ENCODE measurements at regions not wholly inside any gene's neighbourhood (a gene's known extent, or its start where the extent isn't known, plus 50 kb on each side); places are given as distances from the start of the nearest gene placed in this dataset.

- no peak overlapping the region for H2BK12ac ChIP-seq (ENCODE audit: insufficient read length, low read depth, low read length)
- H3K4me3 Mint-ChIP-seq: no peak overlapping the region
- DNase-seq: no peak
- H4K91ac ChIP-seq (ENCODE audit: insufficient read length, low read depth, low read length): no peak overlapping the region
- H3K14ac ChIP-seq (ENCODE audit: insufficient read depth, low read length): no peak overlapping the region
- no peaks in the 10 kb centered on the region for H3K9me3 ChIP-seq (ENCODE audit: control insufficient read depth, low read depth, low read length)
- no peak overlapping the region for H2AK5ac ChIP-seq (ENCODE audit: insufficient read length, low read length)
- no peak overlapping the region for H3T11ph ChIP-seq (ENCODE audit: low read length)
- H3K27ac ChIP-seq (ENCODE audit: insufficient read length, low read depth, low read length): no peak overlapping the region
- H3K9ac ChIP-seq (ENCODE audit: extremely low read depth, insufficient read length, low read length): no peak overlapping the region
- H3K4me2 ChIP-seq (ENCODE audit: insufficient read depth, insufficient read length, low read length): no peak overlapping the region
- WGBS (ENCODE audit: extremely low coverage, insufficient read length, low lambda C conversion rate): no CpG with 5 or more reads among the region's 6 CpGs
- no peaks in the 10 kb centered on the region for H3K27me3 ChIP-seq (ENCODE audit: insufficient read depth, low read length)
- H3K27ac Mint-ChIP-seq: no peak overlapping the region; a peak in 1 of 7 replicates
- H3K4ac ChIP-seq (ENCODE audit: low read depth, low read length): no peak overlapping the region
- peaks cover 0 to 2% (median 0%) of the 10 kb centered on the region in 3 experiments; a peak in 1 of 7 replicates for H3K36me3 Mint-ChIP-seq (ENCODE audit: insufficient read depth in 1 of 3, low read depth in 3 of 3)
- H3K79me1 ChIP-seq (ENCODE audit: insufficient read depth, low read depth, low read length, poor library complexity, severe bottlenecking): no peaks in the 10 kb centered on the region
- peaks cover 0 to 6% of the 10 kb centered on the region in 2 experiments; a peak in 3 of 4 replicates for H3K4me1 Mint-ChIP-seq
- H3K23ac ChIP-seq (ENCODE audit: insufficient read length, low read depth, low read length): no peak overlapping the region
- H3K56ac ChIP-seq (ENCODE audit: insufficient read length, low read depth, low read length): no peak overlapping the region
- H2BK5ac ChIP-seq (ENCODE audit: insufficient read length, low read length): no peak overlapping the region
- no peak overlapping the region for H4K8ac ChIP-seq (replicated peaks; ENCODE audit: insufficient read length, low read depth, low read length)
- no peak overlapping the region for H2BK120ac ChIP-seq (ENCODE audit: low read depth, low read length, poor library complexity, severe bottlenecking)
- H2AFZ ChIP-seq (ENCODE audit: low read length): no peak overlapping the region
- no peaks in the 10 kb centered on the region for H3K23me2 ChIP-seq (ENCODE audit: insufficient read length, low read depth, low read length, poor library complexity, severe bottlenecking)
- no peak overlapping the region for H2BK15ac ChIP-seq (ENCODE audit: low read depth, low read length)
- no peaks in the 10 kb centered on the region; the same call in 1 of the 2 replicates for H3K27me3 Mint-ChIP-seq (ENCODE audit: low read depth)
- no peaks in the 10 kb centered on the region for H3K4me1 ChIP-seq (ENCODE audit: insufficient read depth, low read length)
- peaks cover 0 to under 1% of the 10 kb centered on the region in 2 experiments; a peak in 1 of 5 replicates for H3K9me3 Mint-ChIP-seq
- no peaks in the 10 kb centered on the region for H4K20me1 ChIP-seq (ENCODE audit: control insufficient read depth, insufficient read depth, insufficient read length)
- TF ChIP-seq, protein P1, sequence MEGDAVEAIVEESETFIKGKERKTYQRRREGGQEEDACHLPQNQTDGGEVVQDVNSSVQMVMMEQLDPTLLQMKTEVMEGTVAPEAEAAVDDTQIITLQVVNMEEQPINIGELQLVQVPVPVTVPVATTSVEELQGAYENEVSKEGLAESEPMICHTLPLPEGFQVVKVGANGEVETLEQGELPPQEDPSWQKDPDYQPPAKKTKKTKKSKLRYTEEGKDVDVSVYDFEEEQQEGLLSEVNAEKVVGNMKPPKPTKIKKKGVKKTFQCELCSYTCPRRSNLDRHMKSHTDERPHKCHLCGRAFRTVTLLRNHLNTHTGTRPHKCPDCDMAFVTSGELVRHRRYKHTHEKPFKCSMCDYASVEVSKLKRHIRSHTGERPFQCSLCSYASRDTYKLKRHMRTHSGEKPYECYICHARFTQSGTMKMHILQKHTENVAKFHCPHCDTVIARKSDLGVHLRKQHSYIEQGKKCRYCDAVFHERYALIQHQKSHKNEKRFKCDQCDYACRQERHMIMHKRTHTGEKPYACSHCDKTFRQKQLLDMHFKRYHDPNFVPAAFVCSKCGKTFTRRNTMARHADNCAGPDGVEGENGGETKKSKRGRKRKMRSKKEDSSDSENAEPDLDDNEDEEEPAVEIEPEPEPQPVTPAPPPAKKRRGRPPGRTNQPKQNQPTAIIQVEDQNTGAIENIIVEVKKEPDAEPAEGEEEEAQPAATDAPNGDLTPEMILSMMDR (conservative IDR thresholded peaks at IDR 0.05): no peak
- no peaks in the 10 kb centered on the region for H3K79me2 ChIP-seq (ENCODE audit: insufficient read depth, low read length)
- no peak overlapping the region for H4K5ac ChIP-seq (ENCODE audit: insufficient read length, low read depth, low read length)
- no peak overlapping the region for H3K18ac ChIP-seq (ENCODE audit: insufficient read length, low read depth, low read length)
- no peak overlapping the region for H2BK20ac ChIP-seq (ENCODE audit: low read depth, low read length, poor library complexity, severe bottlenecking)
Measured at GRCh38 chr2:223262946-223263345, 211.0 kb downstream of the KCNE4 start.

Data from H9 (cell line).